NB4 (cell line): ENCODE measurements at regions not wholly inside any gene's neighbourhood (a gene's known extent, or its start where the extent isn't known, plus 50 kb on each side); places are given as distances from the start of the nearest gene placed in this dataset.

Experiments used
- DNase-seq: peaks from one replicate; pipeline ENCODE4 v3.0.0; 2010; ENCODE audit warnings: low read depth
- H3K4me3 ChIP-seq: one replicate; pipeline ENCODE4 v1.5.1; 2011; ENCODE audit warnings: mild to moderate bottlenecking, low read depth, low read length, moderate library complexity
- MYC ChIP-seq: IDR thresholded peaks from 2 replicates; pipeline ENCODE4 v1.6.1; 2011; ENCODE audit warnings: low read depth, low read length
- POLR2A ChIP-seq: IDR thresholded peaks from 2 replicates; pipeline ENCODE4 v1.6.1; 2011; ENCODE audit warnings: mild to moderate bottlenecking; ENCODE audit not compliant: insufficient read length; ENCODE audit errors: extremely low read depth
- TF ChIP-seq, protein P1 (sequence below): IDR thresholded peaks from one replicate; pipeline ENCODE4 v1.5.1; 2012; ENCODE audit warnings: low read depth, low read length
- TF ChIP-seq, protein P2 (sequence below): IDR thresholded peaks from 2 replicates; pipeline ENCODE4 v1.6.1; 2011; ENCODE audit warnings: low read depth, low read length

DNA sequence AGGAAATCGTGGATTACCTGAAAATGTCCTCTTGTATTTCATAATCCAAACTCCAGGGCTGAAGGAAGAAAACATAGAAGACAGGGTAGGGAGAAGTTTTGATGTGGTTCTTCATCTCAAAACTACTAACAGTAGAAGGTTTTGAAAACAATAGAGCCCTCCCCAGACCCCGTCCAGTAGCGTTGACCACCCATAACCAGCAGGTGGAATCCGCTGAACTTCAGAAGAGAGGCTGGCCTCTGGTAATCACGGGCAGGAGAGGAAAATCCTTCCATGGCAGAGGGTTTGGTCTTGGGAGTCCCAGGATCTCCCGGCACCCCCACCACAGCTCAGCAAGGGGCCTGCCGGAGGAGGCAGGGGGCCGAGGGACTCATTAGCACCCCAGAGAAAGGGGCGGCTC, 333.4 kb upstream of the RNF32 start:
- TF ChIP-seq MYC (no peak), POLR2A (no peak)
- TF ChIP-seq, protein P1, sequence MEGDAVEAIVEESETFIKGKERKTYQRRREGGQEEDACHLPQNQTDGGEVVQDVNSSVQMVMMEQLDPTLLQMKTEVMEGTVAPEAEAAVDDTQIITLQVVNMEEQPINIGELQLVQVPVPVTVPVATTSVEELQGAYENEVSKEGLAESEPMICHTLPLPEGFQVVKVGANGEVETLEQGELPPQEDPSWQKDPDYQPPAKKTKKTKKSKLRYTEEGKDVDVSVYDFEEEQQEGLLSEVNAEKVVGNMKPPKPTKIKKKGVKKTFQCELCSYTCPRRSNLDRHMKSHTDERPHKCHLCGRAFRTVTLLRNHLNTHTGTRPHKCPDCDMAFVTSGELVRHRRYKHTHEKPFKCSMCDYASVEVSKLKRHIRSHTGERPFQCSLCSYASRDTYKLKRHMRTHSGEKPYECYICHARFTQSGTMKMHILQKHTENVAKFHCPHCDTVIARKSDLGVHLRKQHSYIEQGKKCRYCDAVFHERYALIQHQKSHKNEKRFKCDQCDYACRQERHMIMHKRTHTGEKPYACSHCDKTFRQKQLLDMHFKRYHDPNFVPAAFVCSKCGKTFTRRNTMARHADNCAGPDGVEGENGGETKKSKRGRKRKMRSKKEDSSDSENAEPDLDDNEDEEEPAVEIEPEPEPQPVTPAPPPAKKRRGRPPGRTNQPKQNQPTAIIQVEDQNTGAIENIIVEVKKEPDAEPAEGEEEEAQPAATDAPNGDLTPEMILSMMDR, result no peak
- TF ChIP-seq, protein P2, sequence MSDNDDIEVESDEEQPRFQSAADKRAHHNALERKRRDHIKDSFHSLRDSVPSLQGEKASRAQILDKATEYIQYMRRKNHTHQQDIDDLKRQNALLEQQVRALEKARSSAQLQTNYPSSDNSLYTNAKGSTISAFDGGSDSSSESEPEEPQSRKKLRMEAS, result no peak
- no peak for DNase-seq
- no peak overlapping the region for H3K4me3 ChIP-seq

DNA sequence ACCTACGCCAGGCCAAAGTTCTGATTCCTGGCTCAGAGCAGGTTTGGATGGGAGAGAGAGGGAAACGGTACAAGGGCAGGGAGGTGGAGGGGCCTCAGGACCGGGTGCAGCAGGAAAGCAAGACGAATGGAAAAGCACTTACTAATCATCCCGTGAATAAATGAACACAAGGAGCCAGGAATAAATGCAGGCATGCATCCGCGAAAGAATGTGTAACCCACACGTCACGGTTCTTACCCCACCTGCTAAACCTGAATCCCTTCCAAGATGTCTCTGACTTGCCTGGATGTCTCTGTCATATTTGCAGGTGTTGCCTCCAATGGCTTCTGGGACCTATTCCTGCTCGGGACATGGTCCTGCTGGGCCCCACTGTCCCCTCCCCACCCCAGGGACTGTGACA, 335.2 kb upstream of the RNF32 start:
- TF ChIP-seq, protein P1, result no peak
- TF ChIP-seq, protein P2, result no peak
- TF ChIP-seq POLR2A (no peak), MYC (no peak)
- H3K4me3 ChIP-seq, result no peak overlapping the region
- no peak for DNase-seq

DNA sequence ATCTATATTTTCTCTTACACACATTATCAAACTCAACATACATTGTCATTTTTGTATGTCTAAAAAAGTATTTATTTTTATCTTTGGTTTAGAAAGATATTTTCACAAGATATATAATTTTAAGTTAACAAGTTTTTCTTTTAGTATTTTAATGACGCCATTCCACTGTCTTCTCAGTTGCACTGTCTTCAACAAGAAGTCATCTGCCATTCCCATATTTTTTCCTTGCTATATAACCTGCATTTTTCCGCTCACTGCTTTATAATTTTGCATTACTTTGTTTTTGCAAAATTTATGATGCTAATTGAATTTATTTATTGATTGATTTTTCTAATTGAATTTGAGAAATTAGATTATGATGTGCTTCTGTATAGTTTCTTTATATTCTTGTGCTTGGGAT, 357.8 kb upstream of the RNF32 start:
- TF ChIP-seq, protein P1, result no peak
- TF ChIP-seq, protein P2, result no peak
- no peak for TF ChIP-seq POLR2A
- no peak for TF ChIP-seq MYC
- no peak overlapping the region for H3K4me3 ChIP-seq
- no peak for DNase-seq

DNA sequence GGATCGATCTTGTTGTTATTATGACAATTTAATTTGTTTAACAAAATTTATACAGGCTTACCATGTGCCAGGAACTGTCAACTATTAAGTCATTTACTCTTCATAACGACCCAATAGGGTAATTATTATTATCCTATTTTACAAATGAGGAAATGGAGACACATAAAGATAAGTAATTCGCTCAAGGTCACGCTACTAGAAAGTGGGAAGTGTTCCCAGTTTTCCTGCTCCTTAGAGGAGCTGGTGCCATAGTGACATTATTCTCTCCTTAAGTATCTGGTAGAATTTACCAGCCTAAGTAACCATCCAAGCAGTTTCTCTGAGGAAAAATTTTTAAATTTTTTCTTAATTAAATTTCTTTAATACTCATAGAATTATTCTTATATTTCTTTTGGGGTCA, 360.9 kb upstream of the RNF32 start:
- no peak overlapping the region for H3K4me3 ChIP-seq
- TF ChIP-seq, protein P2, result no peak
- TF ChIP-seq MYC, result no peak
- DNase-seq, result no peak

DNA sequence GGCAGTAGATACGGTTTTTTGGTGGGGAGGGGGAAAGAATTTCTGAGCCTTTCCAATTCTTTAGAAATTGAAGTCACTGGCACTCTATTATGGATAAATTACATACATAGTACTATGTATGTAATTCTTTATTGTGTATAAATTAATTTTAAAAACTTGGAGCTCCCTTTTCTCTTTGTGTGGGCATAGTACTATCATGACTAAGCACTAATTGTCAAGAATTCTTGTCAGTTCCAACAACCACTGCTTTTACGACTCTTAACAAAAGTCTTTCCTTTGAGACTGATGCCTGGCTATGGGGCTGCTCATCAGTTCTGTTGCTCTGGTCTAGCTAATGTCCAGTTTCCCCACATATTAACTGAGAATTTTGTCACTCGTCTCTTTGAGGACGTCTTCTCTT, 365.3 kb upstream of the RNF32 start:
- DNase-seq, result no peak
- TF ChIP-seq MYC (no peak), POLR2A (no peak)
- TF ChIP-seq, protein P1, result no peak
- TF ChIP-seq, protein P2, result no peak

DNA sequence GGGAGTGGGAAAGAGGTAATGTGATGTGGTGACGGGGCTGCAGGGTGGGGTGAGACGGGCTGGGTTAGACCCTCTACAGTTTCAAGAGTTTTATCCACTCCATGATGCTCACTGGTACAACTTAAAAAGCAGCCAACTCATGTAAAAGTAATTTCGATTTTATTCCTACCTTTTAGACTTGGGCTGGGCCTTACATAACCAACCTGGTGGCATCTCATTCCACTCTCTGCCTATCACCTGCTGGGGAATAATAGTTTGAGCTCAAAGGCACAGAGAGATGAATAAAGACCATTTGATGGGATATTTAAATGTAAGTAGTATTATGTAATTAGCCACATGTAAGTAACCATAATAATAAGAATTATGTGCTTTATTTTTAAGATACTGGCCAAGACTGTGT, 366.0 kb upstream of the RNF32 start:
- TF ChIP-seq POLR2A (no peak), MYC (no peak)
- TF ChIP-seq, protein P2, result no peak
- TF ChIP-seq, protein P1, result no peak
- no peak for DNase-seq
- no peak overlapping the region for H3K4me3 ChIP-seq

More for the DNA sequence above, 365.3 kb upstream of the RNF32 start:
- H3K4me3 ChIP-seq, result no peak overlapping the region
